ENCODE measurements at regions not wholly inside any gene's neighbourhood (a gene's known extent, or its start where the extent isn't known, plus 50 kb on each side); places are given as distances from the start of the nearest gene placed in this dataset.

- DNase-seq: peak in 1 of 2 donors; percentile 0
- ATAC-seq: no peak
- intact Hi-C loops (cut with DNase I, micrococcal nuclease): no loop called here
These were observed 123.4 kb upstream of the ANO1 start for GRCh38 chr11:69954756-69955155.

- no peak for ATAC-seq
- no peak for DNase-seq
- intact Hi-C loops (cut with DNase I, micrococcal nuclease): no loop called here
These were observed 121.4 kb upstream of the ANO1 start for GRCh38 chr11:69956669-69957190.

GRCh38 chr11:69957849-69958248, 120.3 kb upstream of the ANO1 start:
- DNase-seq: peak in 1 of 2 donors; percentile 9
- ATAC-seq: no peak
- intact Hi-C loops (cut with DNase I, micrococcal nuclease): no loop called here

- ATAC-seq (no peak), DNase-seq (no peak)
- intact Hi-C loops (cut with DNase I, micrococcal nuclease): no loop called here
These were observed 119.8 kb upstream of the ANO1 start for GRCh38 chr11:69958308-69958707.

GRCh38 chr11:69959461-69959860, 118.7 kb upstream of the ANO1 start:
- no peak for ATAC-seq
- intact Hi-C loops (cut with DNase I, micrococcal nuclease): no loop called here
- DNase-seq: no peak

- ATAC-seq (no peak), DNase-seq (no peak)
- intact Hi-C loops (cut with DNase I, micrococcal nuclease): no loop called here
These were observed 116.4 kb upstream of the ANO1 start for GRCh38 chr11:69961738-69962137.

- ATAC-seq (peak; percentile 58), DNase-seq (no peak)
- intact Hi-C loops (cut with DNase I, micrococcal nuclease): no loop called here
These were observed 116.0 kb upstream of the ANO1 start for GRCh38 chr11:69962152-69962551.

- ATAC-seq (no peak), DNase-seq (no peak)
- intact Hi-C loops (cut with DNase I, micrococcal nuclease): no loop called here
These were observed 114.4 kb upstream of the ANO1 start for GRCh38 chr11:69963533-69964246.

GRCh38 chr11:69964247-69964643, 113.9 kb upstream of the ANO1 start:
- DNase-seq: no peak
- ATAC-seq: no peak
- intact Hi-C loops (cut with DNase I, micrococcal nuclease): no loop called here

GRCh38 chr11:69965821-69966582, 112.1 kb upstream of the ANO1 start:
- intact Hi-C loops (cut with DNase I, micrococcal nuclease): no loop called here
- peak; percentile 77 for ATAC-seq
- DNase-seq: peak; percentile 42 to 58

GRCh38 chr11:69966583-69966835, 111.6 kb upstream of the ANO1 start:
- no peak for DNase-seq
- no peak for ATAC-seq
- intact Hi-C loops (cut with DNase I, micrococcal nuclease): no loop called here

- ATAC-seq (no peak), DNase-seq (no peak)
- intact Hi-C loops (cut with DNase I, micrococcal nuclease): no loop called here
These were observed 111.1 kb upstream of the ANO1 start for GRCh38 chr11:69966910-69967483.

- intact Hi-C loops (cut with DNase I, micrococcal nuclease): no loop called here
These were observed 110.6 kb upstream of the ANO1 start for GRCh38 chr11:69967484-69967883.

GRCh38 chr11:69968396-69969347, 109.4 kb upstream of the ANO1 start:
- DNase-seq (peak in 1 of 2 donors; percentile 31), ATAC-seq (no peak)
- intact Hi-C loops (cut with DNase I, micrococcal nuclease): no loop called here

More at GRCh38 chr11:69967484-69967883, 110.6 kb upstream of the ANO1 start:
- DNase-seq (no peak), ATAC-seq (no peak)

- intact Hi-C loops (cut with DNase I, micrococcal nuclease): no loop called here
- ATAC-seq: peak; percentile 8
- DNase-seq: no peak
These were observed 108.0 kb upstream of the ANO1 start for GRCh38 chr11:69969890-69970784.

- intact Hi-C loops (cut with DNase I, micrococcal nuclease): no loop called here
- DNase-seq (no peak), ATAC-seq (no peak)
These were observed 107.2 kb upstream of the ANO1 start for GRCh38 chr11:69970785-69971535.

- intact Hi-C loops (cut with DNase I, micrococcal nuclease): no loop called here
- ATAC-seq (no peak), DNase-seq (no peak)
These were observed 106.4 kb upstream of the ANO1 start for GRCh38 chr11:69971741-69972140.
